Renal cortical epithelial cell (primary cell): ENCODE measurements at regions not wholly inside any gene's neighbourhood (a gene's known extent, or its start where the extent isn't known, plus 50 kb on each side); places are given as distances from the start of the nearest gene placed in this dataset.
"Not testable (repeated sequence)": the region's sequence is repeated elsewhere in the genome, so short reads cannot be mapped to it uniquely, and the experiment has no call there.

Experiments
- DNase-seq: peaks from one replicate; pipeline ENCODE4 v3.0.0-alpha.2; 2011; ENCODE audit warnings: low read depth

DNA sequence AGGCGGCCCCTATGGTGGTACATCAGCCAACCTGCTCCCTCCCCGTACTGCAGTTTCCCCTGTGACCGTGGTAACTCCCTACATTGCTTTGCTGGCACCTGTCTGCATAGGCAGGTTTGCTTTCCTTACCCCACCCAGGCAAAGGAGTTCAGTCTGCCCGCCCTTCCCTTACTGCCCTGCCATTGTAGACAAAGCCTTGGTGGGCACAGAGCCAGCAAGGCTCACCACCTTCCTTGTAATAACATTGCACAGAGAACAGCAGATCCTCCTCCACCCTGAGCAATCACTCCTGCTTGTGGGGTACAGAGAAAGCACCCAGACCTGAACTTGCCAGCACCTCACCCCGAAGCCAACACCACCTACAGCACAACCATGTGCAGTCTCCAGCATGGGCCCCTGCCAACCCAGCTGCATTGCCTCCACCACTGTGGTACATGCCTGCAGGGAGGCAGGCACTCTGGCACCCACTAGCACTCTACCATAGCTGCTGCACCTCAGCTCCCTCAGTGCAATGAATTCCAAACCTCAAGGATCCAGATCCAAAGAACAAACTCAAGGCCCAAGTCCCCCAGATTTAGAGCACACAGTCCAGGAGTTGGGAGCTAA lies 192.7 kb upstream of the KCNMB2 start:
- no peak for DNase-seq

DNA sequence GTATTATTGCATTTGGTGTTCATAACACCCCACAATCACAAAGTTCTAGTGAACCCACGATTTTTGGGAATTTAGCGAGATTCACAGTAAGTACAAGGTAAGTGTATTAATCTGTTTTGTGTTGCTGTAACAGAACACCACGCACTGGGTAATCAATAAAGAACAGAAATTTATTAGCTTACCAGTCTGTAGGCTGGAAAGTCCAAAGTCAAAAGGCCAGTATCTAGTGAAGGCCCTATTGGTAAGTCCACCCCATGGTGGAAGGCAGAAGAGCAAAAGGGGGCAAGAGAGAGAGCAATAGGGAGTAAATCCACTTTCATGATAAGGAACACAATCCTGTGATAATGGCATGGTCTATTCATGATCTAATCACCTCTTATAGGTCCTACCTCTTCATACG lies 190.3 kb upstream of the KCNMB2 start:
- no peak for DNase-seq

DNA sequence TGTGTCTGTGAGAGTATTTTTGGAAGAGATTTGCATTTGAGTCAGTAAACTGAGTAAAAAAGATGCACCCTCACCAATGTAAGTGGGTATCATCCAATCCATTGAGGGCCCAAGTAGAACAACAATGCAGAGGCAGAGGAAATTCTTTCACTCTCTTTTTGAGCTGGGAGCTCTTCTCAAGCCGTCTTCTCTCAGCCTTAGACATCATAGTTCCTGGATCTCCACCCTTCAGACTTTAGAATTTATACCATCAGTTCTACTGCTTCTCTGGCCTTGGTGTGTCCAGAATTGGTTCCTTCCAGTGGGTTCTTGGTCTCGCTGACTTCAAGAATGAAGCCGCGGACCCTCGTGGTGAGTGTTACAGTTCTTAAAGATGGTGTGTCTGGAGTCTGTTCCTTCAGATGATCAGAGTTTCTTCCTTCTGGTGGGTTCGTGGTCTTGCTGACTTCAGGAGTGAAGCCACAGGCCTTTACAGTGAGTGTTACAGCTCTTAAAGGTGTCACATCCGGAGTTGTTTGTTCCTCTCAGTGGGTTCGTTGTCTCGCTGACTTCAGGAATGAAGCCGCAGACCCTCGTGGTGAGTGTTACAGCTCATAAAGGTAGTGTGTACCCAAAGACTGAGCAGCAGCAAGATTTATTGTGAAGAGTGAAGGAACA lies 187.5 kb upstream of the KCNMB2 start:
- DNase-seq, result not testable (repeated sequence)

DNA sequence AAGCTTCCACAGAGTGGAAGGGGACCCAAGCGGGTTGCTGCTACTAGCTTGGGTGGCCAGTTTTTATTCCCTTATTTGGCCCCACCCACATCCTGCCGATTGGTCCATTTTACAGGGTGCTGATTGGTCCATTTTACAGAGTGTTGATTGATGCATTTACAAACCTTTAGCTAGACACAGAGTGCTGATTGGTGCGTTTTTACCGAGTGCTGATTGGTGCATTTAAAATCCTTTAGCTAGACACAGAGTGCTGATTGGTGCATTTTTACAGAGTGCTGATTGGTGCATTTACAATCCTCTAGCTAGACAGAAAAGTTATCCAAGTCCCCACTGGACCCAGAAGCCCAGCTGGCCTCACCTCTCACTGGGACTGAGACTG lies 187.0 kb upstream of the KCNMB2 start:
- DNase-seq, result not testable (repeated sequence)

DNA sequence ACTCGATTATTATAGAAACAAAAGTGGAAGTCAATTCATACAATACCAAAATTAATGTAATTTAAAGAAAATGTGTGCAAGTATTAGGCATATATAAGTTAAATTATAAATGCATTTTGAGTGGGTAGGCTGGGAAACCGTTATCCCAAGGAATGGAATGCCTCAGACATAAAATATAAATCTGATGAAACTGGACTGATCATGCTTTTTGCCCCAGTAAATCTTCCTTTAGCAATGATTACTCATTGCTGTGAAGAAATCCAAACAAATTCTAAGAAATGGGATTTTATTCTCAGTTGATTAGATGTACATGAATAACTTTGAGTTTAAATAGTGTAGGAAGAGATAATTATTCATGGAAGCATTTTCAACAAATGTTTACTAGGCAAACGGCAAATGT lies 185.5 kb upstream of the KCNMB2 start:
- peak; percentile 13 for DNase-seq

DNA sequence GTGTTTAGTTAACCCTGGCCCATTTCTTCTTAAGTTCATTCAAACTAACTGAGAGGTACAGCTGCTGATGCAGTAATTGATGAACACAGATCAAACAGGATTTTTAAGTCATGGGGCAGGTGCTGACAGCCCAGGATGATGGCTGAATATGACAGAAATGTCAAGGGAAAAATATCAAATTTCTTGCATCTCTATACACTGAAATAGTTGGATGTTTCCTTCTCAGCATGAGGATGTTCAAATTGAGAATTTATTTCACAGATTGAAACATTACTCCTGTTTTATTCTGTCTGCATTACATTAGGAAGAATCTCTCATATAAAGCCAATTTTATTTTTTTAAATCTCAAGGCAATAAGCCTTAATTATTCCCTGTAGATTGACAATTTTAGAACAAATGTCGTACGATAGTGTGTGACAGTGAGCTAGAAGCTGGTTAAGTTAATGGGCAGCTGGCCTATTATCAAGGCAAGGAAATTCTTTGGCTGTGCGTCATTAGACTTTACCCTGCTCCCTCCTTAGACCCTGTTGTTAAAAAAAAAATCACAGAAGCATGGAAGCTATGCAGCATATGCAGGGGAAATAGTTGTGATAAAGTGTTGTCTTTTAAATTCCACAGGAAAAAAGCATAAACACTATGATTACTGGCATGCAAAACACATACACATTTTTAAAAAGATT lies 183.8 kb upstream of the KCNMB2 start:
- DNase-seq, result peak; percentile 88

DNA sequence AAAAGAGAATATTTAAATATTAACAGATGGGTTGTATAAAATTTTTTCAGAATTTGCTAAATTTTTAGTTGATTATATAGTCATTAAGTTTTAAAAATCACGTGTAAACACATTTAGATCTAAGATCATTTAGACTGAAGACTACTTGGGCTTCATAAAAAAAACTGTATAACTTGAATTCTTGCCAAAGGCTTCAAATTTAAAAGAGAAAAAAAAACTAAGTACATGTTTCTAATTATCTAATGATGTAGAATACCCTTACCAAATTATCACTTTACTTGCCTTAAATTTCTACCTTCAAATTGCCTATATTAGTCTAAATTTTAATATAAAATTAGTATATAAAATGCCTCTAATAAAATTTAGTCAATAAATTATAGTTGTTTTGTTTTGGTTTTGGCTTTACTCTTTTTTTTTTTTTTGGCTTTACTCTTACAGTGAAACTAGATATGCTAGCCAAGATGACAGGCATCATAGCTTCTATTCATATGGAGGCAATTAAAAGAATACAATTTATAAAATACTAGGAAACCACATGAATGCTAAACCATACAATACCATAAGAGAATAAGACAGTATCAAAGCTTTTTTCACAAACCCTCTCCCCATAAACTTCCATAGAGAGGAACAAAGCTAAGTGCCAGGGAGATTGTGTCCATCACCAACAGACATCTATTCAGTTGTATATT lies 183.1 kb upstream of the KCNMB2 start:
- no peak for DNase-seq

DNA sequence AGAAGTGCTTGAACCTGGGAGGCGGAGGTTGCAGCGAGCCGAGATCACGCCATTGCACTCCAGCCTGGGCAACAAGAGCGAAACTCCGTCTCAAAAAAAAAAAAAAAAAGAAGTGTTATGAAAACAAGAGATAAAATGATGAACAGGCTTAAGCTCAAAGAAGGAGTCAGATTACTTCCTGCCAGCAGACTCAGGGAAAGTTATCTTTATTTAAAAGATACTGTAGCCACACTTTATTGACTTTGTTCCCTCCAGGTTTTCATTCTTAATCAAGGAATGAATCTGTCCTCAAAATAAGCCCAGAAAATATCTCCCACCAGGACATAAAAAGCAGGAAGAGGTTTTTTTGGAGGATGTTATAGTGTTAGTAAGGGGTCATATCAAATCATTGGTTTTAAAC lies 176.5 kb upstream of the KCNMB2 start:
- no peak for DNase-seq

DNA sequence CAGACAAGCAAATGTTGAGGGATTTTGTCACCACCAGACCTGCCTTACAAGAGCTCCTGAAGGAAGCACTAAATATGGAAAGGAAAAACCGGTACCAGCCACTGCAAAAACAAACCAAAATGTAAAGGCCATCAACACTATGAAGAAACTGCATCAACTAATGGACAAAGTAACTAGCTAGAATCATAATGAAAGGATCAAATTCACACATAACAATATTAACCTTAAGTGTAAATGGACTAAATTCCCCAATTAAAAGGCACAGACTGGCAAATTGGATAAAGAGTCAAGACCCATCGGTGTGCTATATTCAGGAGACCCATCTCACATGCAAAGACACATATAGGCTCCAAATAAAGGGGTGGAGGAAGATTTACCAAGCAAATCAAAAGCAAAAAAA lies 173.2 kb upstream of the KCNMB2 start:
- not testable (repeated sequence) for DNase-seq

DNA sequence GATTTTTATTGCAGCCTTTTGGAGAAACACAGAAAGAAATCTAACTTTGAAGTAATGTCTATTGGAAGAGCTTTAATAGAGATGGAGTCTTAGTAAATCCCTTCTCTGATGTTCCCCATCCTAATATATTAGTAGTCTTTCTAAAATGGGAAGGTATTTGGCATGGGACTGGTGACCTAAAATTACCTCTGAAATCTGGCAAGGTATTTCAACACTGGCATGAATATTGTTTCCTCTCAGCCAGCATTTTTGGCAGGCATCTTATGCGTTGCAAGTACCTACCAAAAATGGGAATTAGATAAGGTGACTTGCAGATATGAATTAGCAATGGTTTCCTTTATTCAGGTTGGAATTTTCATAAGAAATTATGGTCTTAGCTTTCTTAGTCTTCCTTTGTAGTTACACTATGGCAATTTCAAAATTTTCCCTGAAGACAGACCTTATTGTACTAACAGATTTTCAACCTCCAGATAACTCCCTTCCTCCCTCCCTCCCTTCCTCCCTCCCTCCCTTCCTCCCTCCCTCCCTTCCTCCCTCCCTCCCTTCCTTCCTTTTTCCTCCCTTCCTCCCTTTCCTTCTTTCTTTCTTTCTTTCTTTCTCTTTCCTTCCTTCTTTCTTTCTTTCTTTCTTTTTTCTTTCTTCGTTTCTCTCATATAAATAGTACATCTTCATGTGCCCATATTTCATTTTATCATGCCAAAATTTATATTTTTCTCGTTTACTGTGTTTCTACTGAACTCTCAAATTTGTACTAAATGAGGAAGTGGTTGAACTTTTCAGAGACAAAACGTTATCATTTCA lies 168.2 kb upstream of the KCNMB2 start:
- DNase-seq, result no peak

DNA sequence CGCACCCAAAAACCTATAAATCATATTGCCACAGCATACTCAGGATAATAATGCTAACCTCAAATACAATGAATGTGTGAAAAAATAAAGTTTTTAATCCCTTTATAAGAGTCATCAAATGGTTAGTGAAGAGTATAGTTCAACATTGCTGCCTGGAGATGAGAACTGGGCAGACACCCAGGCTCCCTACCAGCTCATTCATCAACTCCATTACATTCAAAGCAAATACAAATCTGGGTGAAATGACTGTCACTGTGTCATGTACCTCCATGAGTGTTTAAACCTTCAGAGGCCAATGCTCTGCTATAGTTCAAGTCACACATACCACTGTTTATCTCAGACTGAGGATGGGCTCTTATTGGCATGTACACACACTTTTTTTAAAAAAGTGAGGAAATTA lies 167.2 kb upstream of the KCNMB2 start:
- DNase-seq, result no peak

DNA sequence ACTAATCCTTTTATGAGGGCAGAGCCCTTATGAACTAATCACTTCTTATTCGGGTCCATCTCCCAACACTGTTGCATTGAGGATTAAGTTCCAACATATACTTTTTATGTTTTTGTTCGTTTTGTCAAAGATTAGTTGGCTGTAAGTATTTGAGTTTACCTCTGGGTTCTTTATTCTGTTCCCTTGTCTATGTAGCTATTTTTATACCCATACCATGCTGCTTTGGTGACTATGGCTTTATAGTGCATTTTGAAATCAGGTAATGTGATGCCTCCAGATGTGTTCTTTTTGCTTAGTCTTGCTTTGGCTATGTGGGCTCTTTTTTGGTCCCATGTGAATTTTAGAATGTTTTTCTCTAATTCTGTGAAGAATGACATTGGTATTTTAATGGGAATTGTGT lies 166.4 kb upstream of the KCNMB2 start:
- DNase-seq, result no peak

DNA sequence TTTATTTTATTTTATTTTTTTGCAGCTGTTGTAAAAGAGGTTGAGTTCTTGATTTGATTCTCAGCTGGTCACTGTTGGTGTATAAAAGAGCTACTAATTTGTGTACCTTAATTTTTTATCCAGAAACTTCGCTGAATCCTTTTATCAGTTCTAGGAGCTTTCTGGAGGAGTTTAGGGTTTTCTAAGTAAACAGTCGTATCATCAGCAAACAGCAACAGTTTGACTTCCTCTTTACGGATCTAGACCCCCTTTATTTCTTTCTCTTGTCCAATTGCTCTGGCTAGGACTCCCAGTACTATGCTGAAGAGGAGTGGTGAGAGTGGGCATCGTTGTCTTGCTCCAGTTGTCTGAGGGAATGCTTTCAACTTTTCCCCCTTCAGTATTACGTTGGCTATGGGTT lies 165.8 kb upstream of the KCNMB2 start:
- DNase-seq, result no peak

DNA sequence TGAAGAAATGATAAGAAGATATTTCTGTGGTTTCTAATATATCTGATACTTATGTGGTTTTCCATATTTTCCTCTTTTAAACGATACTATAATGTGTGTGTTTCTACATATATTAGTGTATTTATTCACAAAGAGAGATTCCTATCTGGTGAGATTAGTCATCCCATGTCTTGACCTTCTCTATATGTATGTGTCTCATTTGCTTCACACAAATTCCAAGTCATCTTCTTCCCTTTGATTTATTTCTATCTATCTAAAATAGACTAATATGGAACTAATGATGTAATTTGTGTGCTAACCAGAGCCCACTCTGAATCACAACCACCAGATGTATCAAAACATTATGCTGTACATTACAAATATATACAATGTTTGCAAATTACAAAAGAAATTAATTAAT lies 154.7 kb upstream of the KCNMB2 start:
- no peak for DNase-seq

DNA sequence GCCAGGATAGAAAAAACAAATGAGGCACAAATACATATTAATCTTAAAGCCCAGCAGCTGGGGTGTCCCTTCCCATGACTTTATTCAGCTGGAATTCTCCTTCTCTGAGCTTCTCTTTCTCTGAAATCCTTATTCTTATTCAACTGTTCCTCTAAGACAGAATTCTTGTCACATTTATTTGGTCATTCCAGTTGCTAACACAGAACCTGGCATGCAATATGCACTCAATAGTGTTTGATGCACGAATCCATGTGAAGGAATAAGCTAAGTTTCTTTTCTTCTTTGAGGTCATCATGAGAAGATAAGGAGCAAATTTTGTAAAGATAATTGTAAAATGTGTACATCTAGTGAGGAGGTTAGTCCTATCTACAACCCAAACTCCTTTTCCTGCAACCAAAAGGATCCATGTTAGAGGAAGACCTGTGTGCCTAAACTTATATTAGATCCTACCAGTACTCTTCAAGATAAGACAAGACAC lies 154.2 kb upstream of the KCNMB2 start:
- DNase-seq, result no peak

DNA sequence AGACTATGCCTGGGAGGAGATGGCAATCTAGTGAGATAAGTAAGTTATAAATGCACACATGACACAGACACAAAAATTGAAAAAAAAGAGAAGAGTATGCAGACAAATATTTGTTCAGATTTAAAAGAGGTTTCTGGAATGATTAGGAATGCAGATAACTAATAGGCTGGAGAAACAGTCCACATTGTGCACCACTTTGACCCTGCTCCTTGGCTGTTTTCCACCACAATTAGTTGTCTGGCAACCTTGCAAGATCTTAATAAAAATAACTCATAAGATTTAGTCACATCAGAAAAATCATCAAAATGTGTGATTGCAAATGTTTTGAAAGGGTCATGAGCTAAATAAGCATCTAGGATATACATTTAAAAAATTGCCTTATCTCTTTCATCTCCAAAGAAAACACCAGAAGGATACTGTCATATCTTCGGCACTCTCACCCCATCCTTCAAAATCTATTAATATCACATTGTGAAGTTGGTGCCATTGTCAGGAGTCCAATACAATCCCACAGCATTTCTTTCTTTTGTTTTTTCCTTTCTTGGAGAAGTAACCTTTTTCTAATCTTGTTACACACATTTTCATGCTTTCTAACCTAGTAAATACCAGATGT lies 153.7 kb upstream of the KCNMB2 start:
- no peak for DNase-seq

DNA sequence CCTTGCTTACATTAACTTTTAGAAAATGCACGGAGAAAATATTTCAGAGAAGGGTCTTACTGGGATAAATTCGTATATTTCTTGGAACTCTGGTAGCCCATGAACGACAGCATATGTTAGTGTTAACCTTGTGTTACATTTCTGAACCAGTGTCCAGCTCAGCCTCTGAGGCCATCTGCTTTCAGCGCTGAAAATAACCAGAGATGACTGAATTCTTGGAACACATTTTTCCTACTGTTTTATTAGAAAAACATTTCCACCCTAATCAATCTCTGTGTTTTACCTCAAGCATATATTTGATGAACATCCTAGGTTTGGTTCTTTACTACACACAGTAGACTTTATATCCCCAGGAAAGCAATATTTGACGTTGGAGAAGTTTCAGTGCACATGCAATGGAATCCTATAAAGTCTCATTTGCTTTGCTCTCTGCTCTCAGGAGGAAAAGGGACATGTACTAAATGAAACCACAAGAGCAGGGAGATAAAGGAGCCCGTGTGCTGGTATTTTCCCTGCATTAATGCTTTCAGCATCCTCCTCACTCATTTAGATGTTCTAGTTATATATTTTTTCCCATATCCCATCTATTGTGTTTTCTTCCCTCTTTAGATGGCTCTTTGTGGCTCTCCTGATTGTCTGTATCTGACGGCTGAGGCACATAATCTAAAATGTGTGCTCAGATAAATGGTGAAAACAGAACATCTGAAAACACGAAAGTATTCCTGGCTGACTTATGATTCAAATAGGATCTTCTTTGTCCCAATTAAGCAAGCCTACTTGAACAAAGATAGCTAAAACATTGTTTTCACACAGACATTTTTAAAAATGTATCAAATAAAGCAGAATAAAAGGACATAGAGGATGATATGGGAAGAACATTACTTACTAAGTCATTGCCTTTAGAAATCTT lies 151.7 kb upstream of the KCNMB2 start:
- no peak for DNase-seq

DNA sequence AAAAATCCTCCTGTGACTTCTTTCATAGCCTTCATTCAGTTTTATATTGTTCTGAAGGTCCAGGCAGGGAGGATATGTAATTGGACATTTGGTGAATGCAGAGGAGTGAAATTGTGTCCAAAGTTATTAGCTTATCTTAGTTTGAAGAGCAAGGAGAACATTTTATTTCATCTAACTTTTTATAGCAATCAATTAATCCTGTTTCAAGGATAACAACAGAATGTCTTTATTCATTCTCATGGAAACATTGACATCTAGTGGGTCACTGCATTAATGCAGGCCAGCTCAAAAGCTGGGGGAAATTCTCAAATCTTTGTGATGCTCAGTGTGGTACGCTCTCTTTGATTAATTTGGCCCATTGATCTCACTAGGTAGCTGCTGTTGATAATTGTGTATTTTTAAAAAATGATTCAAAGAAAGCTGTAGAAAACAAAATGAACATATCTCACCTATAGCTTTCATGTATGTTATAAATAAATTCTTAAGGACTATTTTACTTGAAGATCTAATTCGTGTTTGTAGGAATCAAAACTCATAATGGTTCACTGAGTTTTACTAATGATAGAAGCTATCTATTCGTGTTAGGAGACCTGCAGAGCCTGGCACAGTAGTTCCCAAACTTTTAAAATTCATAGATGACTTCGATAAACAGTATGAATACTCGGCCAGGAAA lies 150.8 kb upstream of the KCNMB2 start:
- peak; percentile 34 for DNase-seq

DNA sequence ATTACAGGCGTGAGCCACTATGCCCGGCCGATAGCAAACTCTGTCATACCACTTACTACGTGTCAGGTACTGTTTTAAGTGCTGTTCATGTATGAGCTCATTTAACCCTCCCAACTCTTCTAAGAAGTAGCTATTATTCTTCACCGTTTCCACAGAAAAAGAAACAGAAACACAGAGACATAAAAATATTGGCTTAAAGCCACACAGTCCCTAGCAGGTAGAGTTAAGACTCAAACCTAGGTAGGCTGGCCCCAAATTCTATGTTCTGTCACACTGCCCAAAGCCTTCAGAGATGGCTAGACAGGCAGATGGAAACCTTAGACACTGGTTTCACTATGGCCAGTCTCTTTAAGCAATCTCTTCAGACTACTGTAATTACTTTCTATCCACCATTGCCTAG lies 149.8 kb upstream of the KCNMB2 start:
- DNase-seq, result no peak

DNA sequence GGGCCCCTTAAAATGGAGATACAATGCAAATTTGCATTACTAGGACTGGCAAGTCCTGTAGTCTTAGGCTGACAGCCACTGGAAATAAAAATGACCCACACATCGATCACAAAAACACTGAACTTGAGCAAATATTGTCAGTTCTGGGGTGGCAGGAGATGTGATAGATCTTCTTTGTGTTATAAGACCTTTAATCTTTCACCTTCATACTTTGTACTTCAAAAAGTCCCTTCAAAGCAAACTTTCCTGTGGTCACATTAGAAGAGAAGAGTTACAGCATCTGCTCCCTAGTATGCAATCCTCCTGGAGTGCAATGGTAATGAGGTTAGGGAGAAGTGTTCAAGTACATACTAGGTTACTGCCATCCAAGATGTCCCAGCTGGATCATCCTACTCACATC lies 149.4 kb upstream of the KCNMB2 start:
- DNase-seq, result no peak
